ENCODE measurements at regions not wholly inside any gene's neighbourhood (a gene's known extent, or its start where the extent isn't known, plus 50 kb on each side); places are given as distances from the start of the nearest gene placed in this dataset.

GRCh38 chr2:136233298-136233697, 115.3 kb upstream of the CXCR4 start:
- no peak for TF ChIP-seq FOXS1 (CRISPR knock-in tag; IDR thresholded peaks at IDR 0.05)
- no peaks in the 10 kb centered on the region for H3K9me3 ChIP-seq
- H3K4me1 ChIP-seq = peaks cover 11% of the 10 kb centered on the region
- FAIRE-seq = no peak
- ATAC-seq = no peak
- no peak overlapping the region for H3K4me2 ChIP-seq
- ChIA-PET POLR2A (no interaction called here), CTCF (no interaction called here)
- H3K4me3 ChIP-seq = no peak overlapping the region
- no peak for DNase-seq (ENCODE audit: low read depth in 1 of 2, low spot score in 1 of 2)
- H3K27ac ChIP-seq = no peak overlapping the region

- POLR2A ChIA-PET = no interaction called here
- CTCF ChIA-PET = no interaction called here
- H3K4me2 ChIP-seq = no peak overlapping the region
- 36% methylated on average over 7 of the region's 7 CpGs for WGBS (ENCODE audit: missing lambda C conversion rate)
- TF ChIP-seq SREBF2 (IDR thresholded peaks at IDR 0.05) (no peak), ZNF302 (CRISPR knock-in tag; IDR thresholded peaks at IDR 0.05) (no peak), HOXA7 (CRISPR knock-in tag; IDR thresholded peaks at IDR 0.05) (no peak), CBX8 (IDR thresholded peaks at IDR 0.05) (no peak), ZC3H11A (IDR thresholded peaks at IDR 0.05) (no peak), USF2 (IDR thresholded peaks at IDR 0.05) (no peak), CEBPB (IDR thresholded peaks at IDR 0.05) (no peak), FOSB (CRISPR knock-in tag; IDR thresholded peaks at IDR 0.05) (no peak), ZFP36 (IDR thresholded peaks at IDR 0.05; ENCODE audit: borderline replicate concordance, partially characterized antibody) (no peak), FOXS1 (CRISPR knock-in tag; IDR thresholded peaks at IDR 0.05) (no peak), HEYL (CRISPR knock-in tag; IDR thresholded peaks at IDR 0.05) (no peak), HDAC2 (IDR thresholded peaks at IDR 0.05) (no peak), POLR2A (IDR thresholded peaks at IDR 0.05; ENCODE audit: low read length) (no peak)
- H3K27ac ChIP-seq = no peak overlapping the region
- no peaks in the 10 kb centered on the region for H3K9me3 ChIP-seq
- H3K4me1 ChIP-seq = peaks cover 11% of the 10 kb centered on the region
- H3K4me3 ChIP-seq = no peak overlapping the region
- ATAC-seq (no peak), DNase-seq (ENCODE audit: low read depth in 1 of 2, low spot score in 1 of 2) (no peak), FAIRE-seq (no peak)
Measured at GRCh38 chr2:136232456-136233172, 114.7 kb upstream of the CXCR4 start.

GRCh38 chr2:136230464-136230863, 112.5 kb upstream of the CXCR4 start:
- Histone ChIP-seq H3K4me1 (no peaks in the 10 kb centered on the region; the same call in 2 of the 3 replicates), H3K4me3 (no peak overlapping the region), H3K4me2 (no peak overlapping the region), H3K9me3 (no peaks in the 10 kb centered on the region), H3K27ac (no peak overlapping the region)
- CTCF ChIA-PET = interaction anchor here (0.7 kb wide), 1 partner anchor 11 kb away, joined by 3 read pairs; no protein-coding TSS in a partner anchor
- POLR2A ChIA-PET = no interaction called here
- no peak for DNase-seq (ENCODE audit: low read depth in 1 of 2, low spot score in 1 of 2)
- TF ChIP-seq HOXA7 (CRISPR knock-in tag; IDR thresholded peaks at IDR 0.05) (no peak), FOXS1 (CRISPR knock-in tag; IDR thresholded peaks at IDR 0.05) (no peak), CHD2 (IDR thresholded peaks at IDR 0.05; ENCODE audit: low read length, partially characterized antibody) (no peak), CHD4 (IDR thresholded peaks at IDR 0.05; ENCODE audit: borderline replicate concordance) (no peak), BHLHE40 (IDR thresholded peaks at IDR 0.05; ENCODE audit: low read depth, low read length) (no peak), CEBPB (IDR thresholded peaks at IDR 0.05) (no peak), MAFK (IDR thresholded peaks at IDR 0.05; ENCODE audit: partially characterized antibody) (no peak), FOSB (CRISPR knock-in tag; IDR thresholded peaks at IDR 0.05) (no peak), ATOH8 (CRISPR knock-in tag; IDR thresholded peaks at IDR 0.05; ENCODE audit: low read depth) (no peak)
- FAIRE-seq = no peak
- WGBS (ENCODE audit: missing lambda C conversion rate) = 49% methylated on average over 5 of the region's 5 CpGs
- ATAC-seq = no peak

- WGBS (ENCODE audit: missing lambda C conversion rate) = 15% methylated on average over 4 of the region's 4 CpGs
- H3K4me1 ChIP-seq = no peaks in the 10 kb centered on the region
- no peak overlapping the region for H3K4me3 ChIP-seq
- POLR2A ChIA-PET = no interaction called here
- no peak overlapping the region for H3K27ac ChIP-seq
- DNase-seq (ENCODE audit: low read depth in 1 of 2, low spot score in 1 of 2) (no peak), FAIRE-seq (no peak), ATAC-seq (no peak)
- no peak overlapping the region for H3K4me2 ChIP-seq
- H3K9me3 ChIP-seq = no peaks in the 10 kb centered on the region
- CTCF ChIA-PET = no interaction called here
- no peak for TF ChIP-seq FOSL2 (IDR thresholded peaks at IDR 0.05)
- no peak for TF ChIP-seq FOSL2 (CRISPR knock-in tag; IDR thresholded peaks at IDR 0.05)
- TF ChIP-seq RNF2 (IDR thresholded peaks at IDR 0.05; ENCODE audit: borderline replicate concordance, low read depth) = no peak
- TF ChIP-seq MAFK (IDR thresholded peaks at IDR 0.05; ENCODE audit: partially characterized antibody) = no peak
- no peak for TF ChIP-seq NFE2L2 (conservative IDR thresholded peaks at IDR 0.05; ENCODE audit: low read length)
- no peak for TF ChIP-seq PHF8 (IDR thresholded peaks at IDR 0.05; ENCODE audit: borderline replicate concordance, low read depth)
- no peak for TF ChIP-seq HOXB13 (CRISPR knock-in tag; IDR thresholded peaks at IDR 0.05; ENCODE audit: low read depth)
- no peak for TF ChIP-seq CHD4 (IDR thresholded peaks at IDR 0.05; ENCODE audit: borderline replicate concordance)
- TF ChIP-seq GATA3 (IDR thresholded peaks at IDR 0.05; ENCODE audit: borderline replicate concordance) = no peak
- no peak for TF ChIP-seq ATOH8 (CRISPR knock-in tag; IDR thresholded peaks at IDR 0.05; ENCODE audit: low read depth)
- TF ChIP-seq MAX (IDR thresholded peaks at IDR 0.05) = no peak
- no peak for TF ChIP-seq USF2 (IDR thresholded peaks at IDR 0.05)
- TF ChIP-seq MAZ (IDR thresholded peaks at IDR 0.05; ENCODE audit: borderline replicate concordance, low read depth, low read length) = no peak
- TF ChIP-seq ZNF302 (CRISPR knock-in tag; IDR thresholded peaks at IDR 0.05) = no peak
- no peak for TF ChIP-seq BCL3 (IDR thresholded peaks at IDR 0.05)
Measured at GRCh38 chr2:136226903-136227302, 109.0 kb upstream of the CXCR4 start.

Data from A549 (cell line).